ENCODE measurements at regions not wholly inside any gene's neighbourhood (a gene's known extent, or its start where the extent isn't known, plus 50 kb on each side); places are given as distances from the start of the nearest gene placed in this dataset.

- TF ChIP-seq SP4 (IDR thresholded peaks at IDR 0.05; ENCODE audit: low read length) = no peak
- TF ChIP-seq MAX (IDR thresholded peaks at IDR 0.05) = no peak
- TF ChIP-seq SIRT6 (IDR thresholded peaks at IDR 0.05; ENCODE audit: low read length) = no peak
- TF ChIP-seq SIN3A (conservative IDR thresholded peaks at IDR 0.05 in 1 of 2, IDR thresholded peaks at IDR 0.05 in 1 of 2; ENCODE audit: low read depth in 1 of 2, low read length in 2 of 2) = no peak
- TF ChIP-seq ATF2 (IDR thresholded peaks at IDR 0.05; ENCODE audit: low read length) = no peak
Measured at GRCh38 chr12:60387356-60387755, 791.5 kb downstream of the SLC16A7 start.
